MM.1S (cell line): ENCODE measurements at regions not wholly inside any gene's neighbourhood (a gene's known extent, or its start where the extent isn't known, plus 50 kb on each side); places are given as distances from the start of the nearest gene placed in this dataset.

Source experiments
- DNase-seq: peaks from one replicate; pipeline ENCODE4 v3.0.0-alpha.2; 2015
- H2AFZ ChIP-seq: fragments of 300-600 bp; sonication (generic); 2 replicates; pipeline ENCODE4 v1.6.0; 2016; ENCODE audit warnings: antibody characterized with exemption, low read length
- H3F3A ChIP-seq: fragments of 300-600 bp; sonication (generic); 2 replicates; pipeline ENCODE4 v1.6.1; 2016; ENCODE audit warnings: mild to moderate bottlenecking, antibody characterized with exemption, low read length, moderate library complexity, mixed read lengths; ENCODE audit not compliant: insufficient read depth
- H3K27ac ChIP-seq: fragments of 300-600 bp; sonication (generic); 2 replicates; pipeline ENCODE4 v1.5.1; 2016; ENCODE audit warnings: mild to moderate bottlenecking, low read length
- H3K27me3 ChIP-seq: fragments of 300-600 bp; sonication (generic); replicated peaks from 2 replicates; pipeline ENCODE4 v1.6.0; 2016; ENCODE audit warnings: low read length; ENCODE audit not compliant: insufficient read depth
- H3K36me3 ChIP-seq: fragments of 300-600 bp; sonication (generic); replicated peaks from 2 replicates; pipeline ENCODE4 v1.6.1; 2016; ENCODE audit warnings: mild to moderate bottlenecking, low read length, mixed read lengths; ENCODE audit not compliant: insufficient read depth
- H3K4me1 ChIP-seq: fragments of 300-600 bp; sonication (generic); 2 replicates; pipeline ENCODE4 v1.6.1; 2016; ENCODE audit warnings: low read length, mixed read lengths
- H3K4me2 ChIP-seq: fragments of 300-600 bp; sonication (generic); 2 replicates; pipeline ENCODE4 v1.6.0; 2016; ENCODE audit warnings: low read depth, low read length
- H3K4me3 ChIP-seq: fragments of 300-600 bp; sonication (generic); 2 replicates; pipeline ENCODE4 v1.5.1; 2016; ENCODE audit warnings: low read length, mixed read lengths
- H3K79me2 ChIP-seq: fragments of 300-600 bp; sonication (generic); 2 replicates; pipeline ENCODE4 v1.6.1; 2016; ENCODE audit warnings: mixed run types, low read length, mixed read lengths
- H3K9ac ChIP-seq: fragments of 300-600 bp; sonication (generic); 2 replicates; pipeline ENCODE4 v1.6.1; 2016; ENCODE audit warnings: low read length, mixed read lengths
- H3K9me2 ChIP-seq: fragments of 300-600 bp; sonication (generic); replicated peaks from 2 replicates; pipeline ENCODE4 v1.6.1; 2016; ENCODE audit warnings: mild to moderate bottlenecking, low read length, mixed read lengths; ENCODE audit not compliant: insufficient read depth
- H3K9me3 ChIP-seq: fragments of 300-600 bp; sonication (generic); replicated peaks from 2 replicates; pipeline ENCODE4 v1.6.1; 2016; ENCODE audit warnings: mild to moderate bottlenecking, low read length, mixed read lengths; ENCODE audit not compliant: insufficient read depth
- H4K20me1 ChIP-seq: fragments of 300-600 bp; sonication (generic); 2 replicates; pipeline ENCODE4 v1.6.1; 2016; ENCODE audit warnings: mild to moderate bottlenecking, low read length, moderate library complexity, mixed read lengths; ENCODE audit not compliant: insufficient read depth
- CTCF ChIP-seq: fragments of 300-600 bp; sonication (generic); IDR thresholded peaks from 2 replicates; pipeline ENCODE4 v1.5.1; 2016; ENCODE audit warnings: antibody characterized with exemption, low read length, mixed read lengths
- EZH2 ChIP-seq: fragments of 300-600 bp; sonication (generic); optimal IDR thresholded peaks from 2 replicates; pipeline ENCODE3; 2017; ENCODE audit warnings: low read depth, mild to moderate bottlenecking, antibody characterized with exemption, low read length, mixed read lengths
- EZH2phosphoT487 ChIP-seq: fragments of 300-600 bp; sonication (generic); IDR thresholded peaks from 2 replicates; pipeline ENCODE4 v1.6.1; 2018; ENCODE audit warnings: antibody characterized with exemption, low read length

GRCh38 chr6:119587537-119587936 lies 238.0 kb upstream of the MAN1A1 start:
- Histone ChIP-seq H3K79me2 (no peaks in the 10 kb centered on the region), H3K4me3 (no peak overlapping the region), H3K9me3 (no peaks in the 10 kb centered on the region), H3K9ac (no peak overlapping the region), H3K9me2 (no peaks in the 10 kb centered on the region), H3K36me3 (no peaks in the 10 kb centered on the region), H2AFZ (no peak overlapping the region), H3K4me2 (no peak overlapping the region), H3K27ac (no peak overlapping the region), H3F3A (no peaks in the 10 kb centered on the region), H3K4me1 (0 out of 2 replicates have a peak, but pooled peaks cover 4% of the 10 kb centered on the region), H4K20me1 (no peaks in the 10 kb centered on the region), H3K27me3 (no peaks in the 10 kb centered on the region)
- no peak for DNase-seq
- TF ChIP-seq EZH2phosphoT487: no peak

GRCh38 chr6:119586250-119586882 lies 236.8 kb upstream of the MAN1A1 start:
- no peak for DNase-seq
- Histone ChIP-seq H3K4me2 (no peak overlapping the region), H3K4me3 (no peak overlapping the region), H3K27ac (no peak overlapping the region), H3K9me3 (no peaks in the 10 kb centered on the region), H3K9ac (no peak overlapping the region), H3K36me3 (no peaks in the 10 kb centered on the region), H3K4me1 (0 out of 2 replicates have a peak, but pooled peaks cover 4% of the 10 kb centered on the region), H2AFZ (no peak overlapping the region), H3K79me2 (no peaks in the 10 kb centered on the region), H4K20me1 (no peaks in the 10 kb centered on the region), H3F3A (no peaks in the 10 kb centered on the region), H3K27me3 (no peaks in the 10 kb centered on the region), H3K9me2 (no peaks in the 10 kb centered on the region)
- no peak for TF ChIP-seq EZH2phosphoT487
- TF ChIP-seq CTCF: no peak
- TF ChIP-seq EZH2: no peak

GRCh38 chr6:119584088-119584487 lies 234.5 kb upstream of the MAN1A1 start:
- Histone ChIP-seq H3K9me3 (no peaks in the 10 kb centered on the region), H3K4me3 (no peak overlapping the region), H3K4me1 (0 out of 2 replicates have a peak, but pooled peaks cover 4% of the 10 kb centered on the region), H3F3A (no peaks in the 10 kb centered on the region), H3K79me2 (no peaks in the 10 kb centered on the region), H3K27me3 (no peaks in the 10 kb centered on the region), H4K20me1 (no peaks in the 10 kb centered on the region), H3K4me2 (no peak overlapping the region), H3K36me3 (no peaks in the 10 kb centered on the region), H2AFZ (no peak overlapping the region), H3K27ac (no peak overlapping the region), H3K9me2 (no peaks in the 10 kb centered on the region), H3K9ac (no peak overlapping the region)
- no peak for DNase-seq
- TF ChIP-seq EZH2phosphoT487 (no peak), EZH2 (no peak), CTCF (no peak)

DNA sequence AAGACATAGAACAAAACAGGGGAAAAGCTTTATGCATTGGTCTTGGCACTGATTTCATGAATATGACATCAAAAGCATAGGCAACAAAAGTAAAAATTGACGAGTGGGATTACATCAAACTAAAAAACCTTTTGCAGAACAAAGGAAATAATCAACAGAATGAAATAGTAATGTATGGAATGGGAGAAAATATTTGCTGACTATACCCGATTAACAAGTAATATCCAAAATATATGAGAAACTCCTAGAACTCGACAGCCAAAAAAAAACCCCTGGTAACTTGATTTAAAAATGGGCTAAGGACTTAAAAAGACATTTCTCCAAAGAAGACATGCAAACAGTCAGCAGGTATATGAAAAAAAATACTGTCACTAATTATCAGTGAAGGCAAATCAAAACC lies 231.7 kb upstream of the MAN1A1 start:
- no peaks in the 10 kb centered on the region for H3K36me3 ChIP-seq
- H3K27ac ChIP-seq: no peak overlapping the region
- no peak overlapping the region for H2AFZ ChIP-seq
- no peaks in the 10 kb centered on the region for H4K20me1 ChIP-seq
- H3K4me3 ChIP-seq: no peak overlapping the region
- TF ChIP-seq CTCF: no peak
- no peak for TF ChIP-seq EZH2phosphoT487
- no peak for TF ChIP-seq EZH2
- DNase-seq: no peak
- H3K4me2 ChIP-seq: no peak overlapping the region
- 0 out of 2 replicates have a peak, but pooled peaks cover 1% of the 10 kb centered on the region for H3K4me1 ChIP-seq
- no peaks in the 10 kb centered on the region for H3K9me2 ChIP-seq
- H3K79me2 ChIP-seq: no peaks in the 10 kb centered on the region
- no peaks in the 10 kb centered on the region for H3F3A ChIP-seq
- no peaks in the 10 kb centered on the region for H3K9me3 ChIP-seq
- H3K9ac ChIP-seq: no peak overlapping the region
- no peaks in the 10 kb centered on the region for H3K27me3 ChIP-seq
